HG03432 (cell line): ENCODE measurements at regions not wholly inside any gene's neighbourhood (a gene's known extent, or its start where the extent isn't known, plus 50 kb on each side); places are given as distances from the start of the nearest gene placed in this dataset.
"Not testable (repeated sequence)": the region's sequence is repeated elsewhere in the genome, so short reads cannot be mapped to it uniquely, and the experiment has no call there.

Source experiments
- ATAC-seq: cut with Tn5 transposase; IDR thresholded peaks from one replicate; pipeline ENCODE4 v1.9.1; 2021; ENCODE audit warnings: mild to moderate bottlenecking, moderate library complexity; ENCODE audit not compliant: unreplicated experiment

- ATAC-seq: no peak
Observed at GRCh38 chr2:208793434-208793833, 386.8 kb downstream of the PTH2R start.

GRCh38 chr2:208794288-208794975 is 387.8 kb downstream of the PTH2R start:
- no peak for ATAC-seq

GRCh38 chr2:208798698-208799097 is 392.1 kb downstream of the PTH2R start:
- ATAC-seq: no peak

- ATAC-seq: no peak
Observed at GRCh38 chr2:208799397-208799796, 392.8 kb downstream of the PTH2R start.

GRCh38 chr2:208800887-208801286 is 394.3 kb downstream of the PTH2R start:
- ATAC-seq: not testable (repeated sequence)

GRCh38 chr2:208807756-208808155 is 401.2 kb downstream of the PTH2R start:
- ATAC-seq: no peak

GRCh38 chr2:208811885-208812284 is 405.3 kb downstream of the PTH2R start:
- not testable (repeated sequence) for ATAC-seq

- no peak for ATAC-seq
Observed at GRCh38 chr2:208819190-208819589, 412.6 kb downstream of the PTH2R start.

GRCh38 chr2:208820014-208820688 is 413.6 kb downstream of the PTH2R start:
- ATAC-seq: peak; percentile 96

GRCh38 chr2:208827109-208827508 is 420.5 kb downstream of the PTH2R start:
- ATAC-seq: no peak

GRCh38 chr2:208827549-208828221 is 421.1 kb downstream of the PTH2R start:
- no peak for ATAC-seq

GRCh38 chr2:208830203-208830602 is 423.6 kb downstream of the PTH2R start:
- ATAC-seq: no peak

- no peak for ATAC-seq
Observed at GRCh38 chr2:208847651-208848050, 441.1 kb downstream of the PTH2R start.

- ATAC-seq: no peak
Observed at GRCh38 chr2:208854717-208855116, 448.1 kb downstream of the PTH2R start.

- ATAC-seq: no peak
Observed at GRCh38 chr2:208867374-208867773, 460.8 kb downstream of the PTH2R start.

GRCh38 chr2:208872591-208872990 is 466.0 kb downstream of the PTH2R start:
- peak; percentile 76 for ATAC-seq

GRCh38 chr2:208879666-208880065 is 473.1 kb downstream of the PTH2R start:
- ATAC-seq: no peak

- no peak for ATAC-seq
Observed at GRCh38 chr2:208880171-208880570, 473.6 kb downstream of the PTH2R start.

GRCh38 chr2:208890486-208890885 is 483.9 kb downstream of the PTH2R start:
- no peak for ATAC-seq

GRCh38 chr2:208892203-208892602 is 485.6 kb downstream of the PTH2R start:
- no peak for ATAC-seq

GRCh38 chr2:208906330-208906729 is 499.7 kb downstream of the PTH2R start:
- ATAC-seq: no peak

GRCh38 chr2:208915401-208915800 is 508.4 kb upstream of the MAP2 start:
- ATAC-seq: no peak
